Endothelial cell of umbilical vein (primary cell): ENCODE measurements at regions not wholly inside any gene's neighbourhood (a gene's known extent, or its start where the extent isn't known, plus 50 kb on each side); places are given as distances from the start of the nearest gene placed in this dataset.

Experiments used
- BruUV-seq: library from RNA; stranded (reverse); fragments of 400-500 nt; replicated peaks from 2 replicates; lab custom pipeline; 2021; lab: Mats Ljungman, UMichigan
- CTCF ChIA-PET: fragments of 300-600, 350-600 bp; sonication (Branson Sonifier 250); formaldehyde crosslinking; loops from one replicate; lab custom pipeline; 2021; ENCODE audit warnings: antibody characterized with exemption, inconsistent platforms; lab: Charles Lee
- POLR2A ChIA-PET: fragments of 300-600, 350-600 bp; sonication (Branson Sonifier 250); formaldehyde crosslinking; loops from one replicate; lab custom pipeline; 2021; ENCODE audit warnings: antibody characterized with exemption, inconsistent platforms; lab: Charles Lee
- DNase-seq: peaks from one replicate; pipeline ENCODE4 v3.0.0-alpha.2; 2011; ENCODE audit warnings: low read depth, low spot score
- FAIRE-seq: peaks from 2 replicates; lab custom pipeline; 2011; peaks lifted over from hg19 to GRCh38; lab: Jason Lieb, UNC
- H2AFZ ChIP-seq: 2 replicates; pipeline ENCODE4 v1.6.0; 2012; ENCODE audit warnings: low read depth, low read length, control low read depth, inconsistent platforms
- H3K27ac ChIP-seq: 2 replicates; pipeline ENCODE4 v1.5.1; 2011; ENCODE audit warnings: low read depth, mild to moderate bottlenecking, control low read depth, low read length, moderate library complexity; ENCODE audit not compliant: insufficient read depth
- H3K27me3 ChIP-seq, 2 experiments: 2 replicates each; pipeline versions ENCODE4 v1.6.0 to v1.6.1; 2011; ENCODE audit warnings: low read length in 2 of 2, mixed read lengths in 1 of 2; ENCODE audit not compliant: control insufficient read depth in 2 of 2, insufficient read depth in 2 of 2
- H3K36me3 ChIP-seq, 2 experiments: 2 replicates in 1 of 2; 3 replicates in 1 of 2; pipeline ENCODE4 v1.5.1; 2011; ENCODE audit warnings: low read length in 2 of 2, mild to moderate bottlenecking in 1 of 2, moderate library complexity in 1 of 2; ENCODE audit not compliant: control insufficient read depth in 2 of 2, insufficient read depth in 2 of 2; ENCODE audit errors: extremely low read depth in 1 of 2
- H3K4me1 ChIP-seq: 3 replicates; pipeline ENCODE4 v1.5.1; 2011; ENCODE audit warnings: mild to moderate bottlenecking, low read length; ENCODE audit not compliant: control insufficient read depth, insufficient read depth; ENCODE audit errors: extremely low read depth
- H3K4me2 ChIP-seq: 2 replicates; pipeline ENCODE4 v1.6.1; 2011; ENCODE audit warnings: low read length, control low read depth, mixed read lengths; ENCODE audit not compliant: insufficient read depth
- H3K4me3 ChIP-seq, 3 experiments: fragments of 200-600 bp in 1 of 3; sonication (generic), shearing (Covaris generic) in 1 of 3; replicated peaks in 1 of 3; 2 replicates each; pipeline ENCODE4 v1.5.1; 2011 to 2016; ENCODE audit warnings: control low read depth in 3 of 3, low read length in 3 of 3, mild to moderate bottlenecking in 2 of 3, inconsistent platforms in 1 of 3, low read depth in 1 of 3, moderate library complexity in 1 of 3; ENCODE audit not compliant: insufficient read depth in 1 of 3
- H3K79me2 ChIP-seq: 2 replicates; pipeline ENCODE4 v1.6.0; 2012; ENCODE audit warnings: low read length, inconsistent platforms; ENCODE audit not compliant: control insufficient read depth, insufficient read depth
- H3K9ac ChIP-seq: replicated peaks from 2 replicates; pipeline ENCODE3; 2011; ENCODE audit warnings: low read length, control low read depth; ENCODE audit not compliant: insufficient read depth; ENCODE audit errors: extremely low read depth
- H3K9me1 ChIP-seq: replicated peaks from 3 replicates; pipeline ENCODE4 v1.6.0; 2011; ENCODE audit warnings: mild to moderate bottlenecking, low read length; ENCODE audit not compliant: control insufficient read depth, insufficient read depth; ENCODE audit errors: extremely low read depth
- H3K9me3 ChIP-seq: replicated peaks from 2 replicates; pipeline ENCODE4 v1.5.1; 2012; ENCODE audit warnings: low read length, inconsistent platforms; ENCODE audit not compliant: control insufficient read depth, insufficient read depth
- H4K20me1 ChIP-seq: replicated peaks from 2 replicates; pipeline ENCODE3; 2011; ENCODE audit warnings: mild to moderate bottlenecking, low read length; ENCODE audit not compliant: control insufficient read depth, insufficient read depth; ENCODE audit errors: extremely low read depth
- CTCF ChIP-seq, 2 donors: IDR thresholded peaks; 1 replicate in 1 of 2; 2 replicates in 1 of 2; pipeline ENCODE4 v1.5.1; 2011; ENCODE audit warnings: low read length in 2 of 2, mild to moderate bottlenecking in 2 of 2, moderate library complexity in 2 of 2, control low read depth in 1 of 2, inconsistent platforms in 1 of 2, low read depth in 1 of 2; ENCODE audit not compliant: insufficient read depth in 1 of 2; ENCODE audit errors: extremely low read depth in 1 of 2
- EZH2 ChIP-seq: IDR thresholded peaks from 2 replicates; pipeline ENCODE4 v1.6.1; 2012; ENCODE audit warnings: borderline replicate concordance, low read depth, mild to moderate bottlenecking, moderate library complexity, low read length, inconsistent platforms; ENCODE audit not compliant: severe bottlenecking
- FOS ChIP-seq: IDR thresholded peaks from 2 replicates; pipeline ENCODE4 v1.6.1; 2011; ENCODE audit warnings: mild to moderate bottlenecking, low read length, moderate library complexity, borderline replicate concordance; ENCODE audit not compliant: insufficient read depth
- GATA2 ChIP-seq: IDR thresholded peaks from 2 replicates; pipeline ENCODE4 v1.7.0; 2011; ENCODE audit warnings: low read depth, mild to moderate bottlenecking, moderate library complexity, mixed read lengths, low read length; ENCODE audit not compliant: insufficient read length, insufficient read depth
- JUN ChIP-seq: IDR thresholded peaks from 2 replicates; pipeline ENCODE4 v1.6.1; 2011; ENCODE audit warnings: borderline replicate concordance, low read depth; ENCODE audit not compliant: insufficient read length, insufficient read depth
- MAX ChIP-seq: IDR thresholded peaks from 2 replicates; pipeline ENCODE4 v1.6.1; 2011; ENCODE audit not compliant: insufficient read depth, insufficient read length
- MYC ChIP-seq: IDR thresholded peaks from one replicate; pipeline ENCODE4 v1.6.1; 2011; ENCODE audit warnings: mild to moderate bottlenecking, low read depth, low read length
- POLR2A ChIP-seq: IDR thresholded peaks from 2 replicates; pipeline ENCODE4 v1.6.1; 2012; ENCODE audit warnings: low read depth, mild to moderate bottlenecking, control low read depth, low read length
- POLR2AphosphoS5 ChIP-seq: IDR thresholded peaks from 2 replicates; pipeline ENCODE4 v1.6.1; 2012; ENCODE audit warnings: low read depth, mild to moderate bottlenecking, control low read depth, low read length, moderate library complexity; ENCODE audit not compliant: insufficient read depth
- dilution Hi-C: fragments of 300-500 bp; cut with MboI; formaldehyde crosslinking; loops from one replicate; pipeline ENCODE4 v1.15.0; 2019; ENCODE audit warnings: low sequenced_read_pairs; ENCODE audit not compliant: extremely low pct_ligation_motif_present
- intact Hi-C: fragments of 100-400 bp; cut with micrococcal nuclease; formaldehyde crosslinking; loops from one replicate; pipeline ENCODE4 v1.10.0; 2022

GRCh38 chr6:137341681-137342195, 122.6 kb upstream of the IFNGR1 start:
- POLR2A ChIA-PET, result no interaction called here
- Histone ChIP-seq H3K9me3 (no peaks in the 10 kb centered on the region), H3K4me3 (no peak overlapping the region), H3K36me3 (no peaks in the 10 kb centered on the region), H2AFZ (no peak overlapping the region), H3K4me2 (no peak overlapping the region), H3K9ac (no peak overlapping the region), H3K79me2 (no peaks in the 10 kb centered on the region), H3K27me3 (peaks cover 3 to 5% of the 10 kb centered on the region in 2 experiments), H4K20me1 (no peaks in the 10 kb centered on the region), H3K9me1 (no peaks in the 10 kb centered on the region), H3K4me1 (no peaks in the 10 kb centered on the region), H3K27ac (no peak overlapping the region)
- intact Hi-C loops (no loop called here), dilution Hi-C loops (no loop called here)
- peak in 1 of 2 donors; percentile 4 for TF ChIP-seq CTCF (IDR thresholded peaks at IDR 0.05; ENCODE audit: extremely low read depth in 1 of 2, insufficient read depth in 1 of 2, low read depth in 1 of 2, low read length in 2 of 2)
- no peak for TF ChIP-seq EZH2
- no TSS peak for BruUV-seq
- FAIRE-seq (no peak), DNase-seq (no peak)
- CTCF ChIA-PET, result no interaction called here

- POLR2A ChIA-PET, result no interaction called here
- Histone ChIP-seq H3K27ac (no peak overlapping the region), H4K20me1 (no peaks in the 10 kb centered on the region), H3K4me2 (no peak overlapping the region), H3K27me3 (peaks cover 0 to 5% of the 10 kb centered on the region in 2 experiments), H3K79me2 (no peaks in the 10 kb centered on the region), H3K4me1 (no peaks in the 10 kb centered on the region), H3K4me3 (no peak overlapping the region), H3K9me1 (no peaks in the 10 kb centered on the region), H3K9ac (no peak overlapping the region), H3K9me3 (no peaks in the 10 kb centered on the region), H3K36me3 (no peaks in the 10 kb centered on the region), H2AFZ (no peak overlapping the region)
- no peak for TF ChIP-seq JUN
- no peak for TF ChIP-seq MAX
- no peak for TF ChIP-seq POLR2AphosphoS5
- no peak for TF ChIP-seq FOS
- TF ChIP-seq POLR2A, result no peak
- TF ChIP-seq EZH2, result no peak
- TF ChIP-seq GATA2, result no peak
- TF ChIP-seq MYC, result no peak
- no peak for TF ChIP-seq CTCF (IDR thresholded peaks at IDR 0.05; ENCODE audit: extremely low read depth in 1 of 2, insufficient read depth in 1 of 2, low read depth in 1 of 2, low read length in 2 of 2)
- intact Hi-C loops, result no loop called here
- dilution Hi-C loops, result no loop called here
- DNase-seq (no peak), FAIRE-seq (no peak)
- no TSS peak for BruUV-seq
- CTCF ChIA-PET, result no interaction called here
Measured at GRCh38 chr6:137339929-137340559, 120.9 kb upstream of the IFNGR1 start.
